GM19025 (cell line): ENCODE measurements at regions not wholly inside any gene's neighbourhood (a gene's known extent, or its start where the extent isn't known, plus 50 kb on each side); places are given as distances from the start of the nearest gene placed in this dataset.
"Not testable (repeated sequence)": the region's sequence is repeated elsewhere in the genome, so short reads cannot be mapped to it uniquely, and the experiment has no call there.

Source experiments
- ATAC-seq: cut with Tn5 transposase; IDR thresholded peaks from one replicate; pipeline ENCODE4 v1.9.1; 2021; ENCODE audit warnings: mild to moderate bottlenecking, low read depth, moderate library complexity; ENCODE audit not compliant: unreplicated experiment

GRCh38 chr2:196275646-196276352 is 104.4 kb upstream of the STK17B start:
- no peak for ATAC-seq

GRCh38 chr2:196276421-196276820 is 105.0 kb upstream of the STK17B start:
- no peak for ATAC-seq

GRCh38 chr2:196277002-196277401 is 105.6 kb upstream of the STK17B start:
- ATAC-seq = no peak

GRCh38 chr2:196278491-196278911 is 107.1 kb upstream of the STK17B start:
- no peak for ATAC-seq

GRCh38 chr2:196279541-196279940 is 108.2 kb upstream of the STK17B start:
- ATAC-seq = no peak

- no peak for ATAC-seq
Measured at GRCh38 chr2:196284144-196284844, 112.9 kb upstream of the STK17B start.

GRCh38 chr2:196284866-196285557 is 113.6 kb upstream of the STK17B start:
- no peak for ATAC-seq

- no peak for ATAC-seq
Measured at GRCh38 chr2:196286821-196287220, 115.4 kb upstream of the STK17B start.

- no peak for ATAC-seq
Measured at GRCh38 chr2:196287523-196287922, 116.1 kb upstream of the STK17B start.

GRCh38 chr2:196288006-196288538 is 116.7 kb upstream of the STK17B start:
- ATAC-seq = no peak

- no peak for ATAC-seq
Measured at GRCh38 chr2:196289000-196289399, 117.6 kb upstream of the STK17B start.

- ATAC-seq = no peak
Measured at GRCh38 chr2:196290136-196290535, 118.8 kb upstream of the STK17B start.

GRCh38 chr2:196290569-196290968 is 119.2 kb upstream of the STK17B start:
- ATAC-seq = no peak

GRCh38 chr2:196291426-196291825 is 120.0 kb upstream of the STK17B start:
- no peak for ATAC-seq

GRCh38 chr2:196291873-196292800 is 120.8 kb upstream of the STK17B start:
- peak; percentile 37 for ATAC-seq

- ATAC-seq = no peak
Measured at GRCh38 chr2:196293751-196294515, 122.6 kb upstream of the STK17B start.

GRCh38 chr2:196294516-196294909 is 123.1 kb upstream of the STK17B start:
- no peak for ATAC-seq

- no peak for ATAC-seq
Measured at GRCh38 chr2:196295005-196295404, 123.6 kb upstream of the STK17B start.

GRCh38 chr2:196298106-196298723 is 126.8 kb upstream of the STK17B start:
- not testable (repeated sequence) for ATAC-seq
